ENCODE measurements at regions not wholly inside any gene's neighbourhood (a gene's known extent, or its start where the extent isn't known, plus 50 kb on each side); places are given as distances from the start of the nearest gene placed in this dataset.
A peak's percentile ranks its signal among the peaks of the same experiment; 100 is the strongest.

DNA sequence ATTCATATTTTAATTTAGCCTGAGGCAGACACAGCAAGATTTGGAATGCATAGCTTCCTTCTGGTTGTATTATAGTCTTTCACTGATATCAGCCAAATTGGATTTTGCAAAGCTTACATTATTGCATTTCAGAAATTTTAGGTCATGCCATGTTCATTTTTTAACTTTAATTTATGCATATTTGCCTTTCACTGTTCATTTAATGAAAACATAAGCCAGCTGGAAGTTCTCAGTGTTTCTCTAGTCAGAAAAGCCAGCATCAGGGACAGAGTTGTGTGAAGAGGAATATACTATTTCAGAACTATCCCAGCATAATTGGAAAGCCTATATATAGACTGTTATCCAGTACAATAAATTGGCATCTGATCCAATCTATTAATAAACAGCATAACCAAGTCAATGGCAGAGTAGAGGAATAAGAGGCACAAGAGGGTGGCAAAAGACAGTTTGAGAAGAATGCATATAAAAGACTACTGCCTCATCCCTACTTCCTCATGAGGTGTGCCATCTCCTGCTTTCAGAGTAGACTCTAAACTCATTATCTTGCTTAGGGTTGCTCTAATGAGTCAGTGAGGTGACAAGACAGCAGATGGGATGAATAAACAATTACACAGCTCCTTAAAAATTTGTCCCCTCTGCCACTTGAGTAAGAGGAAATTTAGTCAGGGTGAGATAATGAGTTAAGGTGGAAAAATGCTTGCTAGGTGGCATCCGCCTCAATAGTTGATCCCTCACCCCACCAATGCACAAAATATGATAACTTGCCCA, 159.8 kb upstream of the HCRTR2 start:
- Histone ChIP-seq H3K27me3 (no peaks in the 10 kb centered on the region), H3K9ac (no peak overlapping the region), H3K27ac (no peak overlapping the region), H3K9me3 (replicated peaks in 1 of 11) (peaks cover 0 to 4% (median 0%) of the 10 kb centered on the region in 11 experiments; a peak in 3 of 22 replicates), H4K20me1 (no peaks in the 10 kb centered on the region), H3K4me3 (no peak overlapping the region), H3K4me2 (no peak overlapping the region), H3K36me3 (no peaks in the 10 kb centered on the region), H3K4me1 (no peaks in the 10 kb centered on the region)
- TF ChIP-seq Cebpa-rat (IDR thresholded peaks at IDR 0.05): no peak

- H3K9me3 ChIP-seq (replicated peaks in 1 of 11): 0 out of 22 replicates have a peak, but pooled peaks cover 0 to 3% (median 0%) of the 10 kb centered on the region in 11 experiments
- no peaks in the 10 kb centered on the region for H3K36me3 ChIP-seq
- no peak overlapping the region for H3K4me2 ChIP-seq
- H3K27me3 ChIP-seq: no peaks in the 10 kb centered on the region
- H3K27ac ChIP-seq: no peak overlapping the region
- TF ChIP-seq Cebpa-rat (IDR thresholded peaks at IDR 0.05): no peak
- no peak overlapping the region for H3K9ac ChIP-seq
- H3K4me3 ChIP-seq: no peak overlapping the region
- no peaks in the 10 kb centered on the region for H3K4me1 ChIP-seq
- H4K20me1 ChIP-seq: no peaks in the 10 kb centered on the region
Observed at GRCh38 chr6:55016261-55016660, 158.1 kb upstream of the HCRTR2 start.

DNA sequence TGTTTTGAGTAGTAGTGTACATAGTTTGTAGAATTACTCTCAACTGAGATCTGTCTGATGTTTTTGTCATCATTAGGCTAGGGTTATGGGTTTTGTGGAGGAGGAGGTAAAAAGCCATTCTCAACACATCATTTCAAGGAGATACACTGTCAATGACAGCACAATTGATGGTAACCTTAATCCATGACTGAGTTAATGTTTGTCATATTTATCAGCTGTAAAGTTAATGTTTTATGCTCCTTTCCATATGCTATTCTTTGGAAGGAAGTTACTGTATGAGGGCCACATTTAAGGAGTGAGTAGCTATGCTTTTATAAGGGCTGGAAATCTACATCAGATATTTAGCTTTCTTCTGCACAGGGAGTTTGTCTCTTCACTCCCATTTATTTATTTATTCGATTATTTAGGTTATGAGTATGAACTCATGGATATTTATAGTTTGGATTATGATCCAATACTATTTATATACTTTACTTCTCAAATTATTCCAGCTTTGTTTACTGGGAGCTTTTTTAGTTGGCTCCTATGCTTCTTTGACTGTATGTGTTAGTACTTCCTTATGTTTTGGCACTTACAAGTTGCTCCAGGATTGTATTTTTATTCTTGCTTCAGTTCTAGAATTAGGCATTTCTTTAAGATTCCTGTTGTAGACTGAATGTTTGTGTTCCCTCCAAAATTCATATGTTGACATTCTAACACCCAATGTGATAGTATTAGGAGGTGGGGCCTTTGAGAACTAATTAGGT, 156.6 kb upstream of the HCRTR2 start:
- no peak overlapping the region for H3K9ac ChIP-seq
- no peak overlapping the region for H3K27ac ChIP-seq

GRCh38 chr6:55019591-55019990, 154.7 kb upstream of the HCRTR2 start:
- Histone ChIP-seq H3K27me3 (no peaks in the 10 kb centered on the region), H3K9me3 (replicated peaks in 1 of 11) (peaks cover 0 to 9% (median 0%) of the 10 kb centered on the region in 11 experiments; a peak in 5 of 22 replicates), H4K20me1 (no peaks in the 10 kb centered on the region), H3K4me3 (no peak overlapping the region), H3K9ac (no peak overlapping the region), H3K4me1 (peaks cover 4 to 21% (median 15%) of the 10 kb centered on the region in 10 experiments; a peak in 16 of 20 replicates), H3K27ac (no peak overlapping the region), H3K36me3 (no peaks in the 10 kb centered on the region), H3K4me2 (no peak overlapping the region)
- TF ChIP-seq Cebpa-rat (IDR thresholded peaks at IDR 0.05): no peak

More for the DNA sequence above, 156.6 kb upstream of the HCRTR2 start:
- Histone ChIP-seq H3K9me3 (replicated peaks in 1 of 11) (peaks cover 0 to 6% (median 0%) of the 10 kb centered on the region in 11 experiments; a peak in 1 of 22 replicates), H3K4me3 (no peak overlapping the region), H4K20me1 (no peaks in the 10 kb centered on the region), H3K36me3 (no peaks in the 10 kb centered on the region), H3K27me3 (no peaks in the 10 kb centered on the region), H3K4me1 (peaks cover 0 to 2% (median 0%) of the 10 kb centered on the region in 10 experiments; a peak in 4 of 20 replicates), H3K4me2 (no peak overlapping the region)
- TF ChIP-seq Cebpa-rat (IDR thresholded peaks at IDR 0.05): no peak

- Histone ChIP-seq H3K4me2 (peak overlapping the region in 8 of 11 experiments; percentile 0 to 44 (median 26); a peak in 8 of 22 replicates), H3K9me3 (replicated peaks in 1 of 11) (peaks cover 1 to 17% (median 10%) of the 10 kb centered on the region in 11 experiments; a peak in 10 of 22 replicates), H3K36me3 (no peaks in the 10 kb centered on the region), H3K4me3 (no peak overlapping the region), H3K4me1 (peaks cover 4 to 21% (median 15%) of the 10 kb centered on the region in 10 experiments; a peak in 16 of 20 replicates), H3K27ac (peak overlapping the region in 2 of 11 experiments; percentile 9 to 19; a peak in 1 of 22 replicates), H4K20me1 (no peaks in the 10 kb centered on the region), H3K27me3 (no peaks in the 10 kb centered on the region), H3K9ac (no peak overlapping the region)
- no peak for TF ChIP-seq Cebpa-rat (IDR thresholded peaks at IDR 0.05)
Observed at GRCh38 chr6:55023230-55023629, 151.1 kb upstream of the HCRTR2 start.

GRCh38 chr6:55033016-55033546, 141.2 kb upstream of the HCRTR2 start:
- H4K20me1 ChIP-seq: no peaks in the 10 kb centered on the region
- peaks cover 27 to 41% (median 36%) of the 10 kb centered on the region in 10 experiments for H3K4me1 ChIP-seq

DNA sequence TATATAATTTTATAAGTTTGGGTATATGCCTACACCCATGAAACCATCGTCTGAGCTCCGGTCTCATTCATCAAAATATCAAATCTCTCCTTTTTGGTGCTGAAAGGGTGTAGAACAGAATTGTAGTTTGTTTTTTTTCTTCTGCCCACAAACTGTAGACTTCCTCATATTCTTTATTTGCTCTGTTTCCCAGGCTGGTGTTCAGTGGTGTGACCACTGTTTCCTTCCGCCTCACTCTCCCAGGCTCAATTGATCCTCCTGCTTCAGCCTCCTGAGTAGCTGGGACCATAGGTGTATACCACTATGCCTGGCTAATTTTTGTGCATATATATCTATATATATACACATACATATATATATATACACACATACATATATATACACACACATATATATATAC, 139.6 kb upstream of the HCRTR2 start:
- Histone ChIP-seq H3K27ac (peak overlapping the region in 8 of 11 experiments; percentile 45 to 78 (median 66); a peak in 12 of 22 replicates), H3K4me1 (peaks cover 27 to 45% (median 38%) of the 10 kb centered on the region in 10 experiments), H3K36me3 (no peaks in the 10 kb centered on the region; a peak in 1 of 22 replicates), H3K4me3 (no peak overlapping the region; a peak in 1 of 20 replicates), H3K9ac (no peak overlapping the region; a peak in 1 of 22 replicates), H3K27me3 (no peaks in the 10 kb centered on the region), H4K20me1 (no peaks in the 10 kb centered on the region), H3K9me3 (replicated peaks in 1 of 11) (peaks cover 21 to 51% (median 34%) of the 10 kb centered on the region in 11 experiments), H3K4me2 (peak overlapping the region; percentile 57 to 86 (median 70))
- TF ChIP-seq Cebpa-rat (IDR thresholded peaks at IDR 0.05): no peak

More at GRCh38 chr6:55033016-55033546, 141.2 kb upstream of the HCRTR2 start:
- Histone ChIP-seq H3K4me2 (peak overlapping the region; percentile 31 to 86 (median 57)), H3K9ac (no peak overlapping the region), H3K27ac (peak overlapping the region in 7 of 11 experiments; percentile 14 to 78 (median 58); a peak in 11 of 22 replicates), H3K9me3 (replicated peaks in 1 of 11) (peaks cover 26 to 55% (median 38%) of the 10 kb centered on the region in 11 experiments), H3K36me3 (no peaks in the 10 kb centered on the region; a peak in 1 of 22 replicates), H3K4me3 (no peak overlapping the region; a peak in 2 of 20 replicates), H3K27me3 (no peaks in the 10 kb centered on the region)
- TF ChIP-seq Cebpa-rat (IDR thresholded peaks at IDR 0.05): no peak

GRCh38 chr6:55040102-55040848, 134.0 kb upstream of the HCRTR2 start:
- Histone ChIP-seq H3K4me2 (peak overlapping the region in 6 of 11 experiments; percentile 2 to 67 (median 49); a peak in 9 of 22 replicates), H3K27ac (no peak overlapping the region), H3K9me3 (replicated peaks in 1 of 11) (peaks cover 0 to 19% (median 6%) of the 10 kb centered on the region in 11 experiments; a peak in 8 of 22 replicates), H3K9ac (no peak overlapping the region), H3K27me3 (no peaks in the 10 kb centered on the region), H3K36me3 (no peaks in the 10 kb centered on the region), H3K4me3 (no peak overlapping the region), H4K20me1 (no peaks in the 10 kb centered on the region), H3K4me1 (peaks cover 6 to 25% (median 9%) of the 10 kb centered on the region in 10 experiments)
- TF ChIP-seq Cebpa-rat (IDR thresholded peaks at IDR 0.05): no peak
